HG02610 (cell line): ENCODE measurements at regions not wholly inside any gene's neighbourhood (a gene's known extent, or its start where the extent isn't known, plus 50 kb on each side); places are given as distances from the start of the nearest gene placed in this dataset.

Experiments
- ATAC-seq: cut with Tn5 transposase; IDR thresholded peaks from one replicate; pipeline ENCODE4 v1.9.1; 2021; ENCODE audit warnings: mild to moderate bottlenecking, moderate library complexity; ENCODE audit not compliant: unreplicated experiment

DNA sequence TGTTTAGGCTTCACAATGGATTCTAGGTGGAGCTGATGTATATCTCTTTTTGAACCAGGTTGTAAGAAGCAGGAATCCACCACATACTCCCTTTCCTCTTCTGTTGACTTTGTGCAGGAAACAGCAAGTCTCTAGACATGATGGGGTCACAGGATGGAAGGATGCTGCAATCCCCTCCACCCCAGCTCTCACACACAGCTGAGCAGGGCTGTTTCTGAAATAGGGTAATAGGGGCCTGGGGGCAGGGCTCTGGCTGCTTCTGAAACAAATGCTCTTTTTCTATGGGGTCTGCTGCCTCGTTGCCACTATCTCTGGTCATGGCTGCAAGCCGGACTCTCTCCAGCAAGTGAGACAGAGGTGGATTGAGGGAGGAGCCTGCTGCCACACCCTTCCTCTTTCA lies 148.9 kb downstream of the SOX11 start:
- no peak for ATAC-seq

DNA sequence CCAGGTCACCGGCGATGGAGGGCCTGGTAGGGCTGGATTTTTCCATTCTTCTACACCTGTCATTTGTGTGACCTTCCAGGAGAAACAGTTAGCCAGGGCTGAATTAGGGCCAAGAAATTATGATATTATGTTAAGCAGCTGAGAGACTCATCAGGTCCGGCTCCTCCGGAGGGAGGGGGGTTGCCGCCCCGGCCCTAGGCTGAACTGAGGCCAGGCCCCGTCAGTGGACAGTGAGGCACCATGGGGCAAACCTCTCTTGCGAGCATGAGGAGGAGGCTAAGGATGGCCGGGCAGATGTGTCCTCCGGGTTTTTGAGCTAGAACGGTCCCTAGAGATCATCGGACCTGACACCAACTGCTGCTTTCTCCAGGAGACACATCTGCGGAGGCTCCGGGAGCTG lies 150.1 kb downstream of the SOX11 start:
- ATAC-seq = no peak

DNA sequence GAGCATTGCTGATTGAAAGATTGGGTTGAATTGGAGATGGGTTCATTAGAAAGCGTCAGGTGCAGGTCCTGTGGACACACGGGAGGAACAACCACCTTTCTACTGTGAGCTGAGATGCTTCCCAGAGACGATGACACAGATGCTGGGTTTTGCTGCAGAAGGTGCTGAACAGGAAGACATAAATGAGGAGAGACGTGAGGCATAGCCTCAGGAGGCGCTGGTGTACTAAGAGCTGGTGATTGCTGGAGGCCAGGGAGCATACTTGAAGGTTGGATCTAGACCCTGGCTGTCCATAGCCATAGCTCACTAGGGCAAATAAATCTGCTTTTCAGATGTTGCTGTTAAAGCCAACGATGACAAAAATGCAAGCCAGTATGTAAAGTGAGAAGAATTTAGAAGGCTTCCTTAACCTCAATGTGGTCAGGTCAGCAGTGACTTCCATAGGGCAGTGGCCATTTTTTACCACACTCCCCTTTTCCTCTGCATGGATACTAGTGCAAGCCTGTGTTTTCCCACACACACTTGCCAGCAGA lies 153.7 kb downstream of the SOX11 start:
- ATAC-seq = no peak

DNA sequence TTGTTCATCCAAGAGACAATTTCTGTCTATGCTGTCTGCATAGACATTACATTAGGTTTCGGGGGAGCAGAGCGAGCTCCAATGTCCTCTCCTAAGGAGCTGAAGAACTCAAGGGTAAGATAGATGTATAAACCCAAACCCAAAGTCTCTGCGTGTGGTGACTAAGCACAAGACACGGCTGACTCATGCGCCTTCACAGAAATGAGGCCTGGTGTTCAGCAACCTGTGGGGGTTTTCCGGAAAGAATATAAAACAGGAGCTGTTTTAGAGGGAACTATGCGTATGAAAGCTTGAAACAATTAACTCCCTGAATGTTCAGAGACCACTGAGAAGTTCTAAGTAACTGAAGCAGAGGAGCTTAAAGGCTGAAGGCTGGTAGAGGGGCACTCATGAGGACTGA lies 154.7 kb downstream of the SOX11 start:
- ATAC-seq = no peak

DNA sequence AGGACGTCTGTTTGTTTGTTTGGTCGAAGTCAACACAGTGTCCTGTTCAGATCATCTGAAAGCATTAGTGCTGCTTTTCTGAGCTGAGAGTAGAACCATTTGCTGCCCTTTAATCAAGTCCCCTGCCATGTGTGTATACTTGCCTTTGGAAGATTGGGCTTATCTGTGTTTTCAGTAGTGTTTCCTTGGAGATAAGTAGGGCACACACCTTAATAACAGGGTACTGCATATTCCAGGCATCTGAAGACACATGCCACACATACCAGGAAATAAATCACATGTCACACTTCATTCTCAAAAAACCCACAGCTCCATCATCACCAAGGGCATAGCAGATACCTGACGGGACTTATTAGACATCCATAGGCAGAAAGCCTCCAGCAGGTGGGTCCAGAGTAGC lies 157.4 kb downstream of the SOX11 start:
- no peak for ATAC-seq

DNA sequence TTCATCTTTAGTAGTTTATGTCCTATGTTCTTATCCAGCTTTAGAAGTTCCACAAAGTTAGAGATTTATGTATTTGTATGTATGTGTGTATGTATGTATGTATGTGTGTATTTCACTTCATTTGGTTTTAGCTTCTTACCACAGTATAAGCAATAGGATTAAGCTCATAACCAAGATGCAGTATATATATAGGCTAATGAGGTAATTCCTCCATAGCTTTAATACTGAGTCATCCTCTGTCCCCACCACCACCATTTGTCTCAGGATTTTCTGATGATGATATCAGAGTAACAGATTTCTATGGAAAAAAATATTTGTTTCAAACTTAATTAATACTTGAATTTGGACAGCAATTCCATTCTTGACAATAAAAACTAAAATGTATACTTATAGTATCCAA lies 159.2 kb downstream of the SOX11 start:
- no peak for ATAC-seq

DNA sequence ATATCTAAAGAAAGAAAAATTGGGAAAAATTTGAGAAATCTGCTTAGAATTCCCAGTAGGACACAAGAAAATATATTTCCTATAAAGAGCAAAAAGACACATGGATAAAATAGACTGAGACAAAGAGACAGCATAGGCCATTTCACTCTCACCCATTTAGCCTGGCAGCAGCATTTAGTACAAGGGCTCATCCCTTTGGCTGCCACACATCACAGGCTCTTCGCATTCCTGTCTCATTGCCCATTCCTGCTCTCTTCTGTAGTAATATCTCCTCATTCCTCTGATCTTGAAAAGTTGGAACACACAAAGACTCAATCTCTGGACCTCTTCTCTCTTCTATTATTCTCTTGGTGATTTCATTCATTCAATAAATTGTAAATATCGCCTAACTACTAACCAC lies 162.6 kb downstream of the SOX11 start:
- no peak for ATAC-seq

DNA sequence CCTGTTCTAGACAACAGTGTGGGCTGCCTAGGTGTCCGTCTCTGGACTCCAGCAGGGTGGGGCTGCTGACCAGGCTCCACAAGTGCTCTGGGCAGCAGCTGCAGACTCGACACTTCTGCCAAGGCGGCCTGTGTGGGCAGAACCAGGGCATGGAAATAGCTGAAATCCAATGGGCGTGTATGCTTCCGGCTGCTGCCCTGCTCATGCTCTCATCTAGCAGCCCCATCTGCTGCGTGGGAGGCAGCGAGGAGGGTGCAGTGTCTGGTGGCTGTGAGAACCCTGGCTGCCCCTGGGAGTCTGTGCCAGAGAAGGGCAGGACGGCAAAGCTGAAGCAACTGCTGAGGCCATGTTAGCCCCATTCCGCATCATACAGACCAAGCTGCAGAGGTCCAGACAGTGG lies 174.9 kb downstream of the SOX11 start:
- no peak for ATAC-seq

DNA sequence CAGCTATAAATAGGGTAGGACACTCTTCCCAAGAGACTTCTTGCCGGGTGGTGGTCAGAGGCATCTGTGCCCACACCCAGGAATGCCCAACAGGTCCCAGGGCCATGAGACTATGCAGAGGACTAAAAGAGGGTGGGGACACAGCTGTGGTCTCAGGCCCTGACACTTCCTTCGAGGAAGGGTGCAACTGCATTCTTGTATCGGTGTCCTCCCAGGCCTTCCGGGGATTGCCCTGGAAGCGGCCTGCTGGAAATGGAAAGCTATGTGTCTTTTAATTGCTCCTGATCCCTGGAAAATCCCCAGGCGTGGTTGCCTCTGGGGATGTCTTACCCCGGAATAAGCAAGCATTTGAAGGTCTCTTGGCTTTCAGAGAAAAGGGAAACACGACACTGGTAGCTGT lies 176.7 kb downstream of the SOX11 start:
- no peak for ATAC-seq

DNA sequence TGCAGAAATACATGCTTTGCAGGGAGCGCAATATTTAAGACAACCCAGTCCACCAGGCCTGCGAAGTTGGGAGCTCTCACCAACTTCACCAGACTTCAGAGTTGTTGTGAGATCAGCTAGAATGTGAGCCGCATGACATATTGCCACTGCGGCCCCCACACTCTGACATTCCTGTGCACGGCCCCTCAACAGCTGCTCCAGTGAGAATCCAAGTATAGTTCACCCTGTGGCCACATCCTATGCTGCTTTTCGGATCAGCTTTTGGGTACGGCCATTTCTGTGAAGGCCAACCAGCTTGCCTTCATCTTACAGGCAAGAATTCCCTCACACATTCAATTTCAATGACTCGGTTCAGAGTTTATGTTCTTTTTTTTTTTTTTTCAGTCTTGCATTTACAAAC lies 177.8 kb downstream of the SOX11 start:
- no peak for ATAC-seq

DNA sequence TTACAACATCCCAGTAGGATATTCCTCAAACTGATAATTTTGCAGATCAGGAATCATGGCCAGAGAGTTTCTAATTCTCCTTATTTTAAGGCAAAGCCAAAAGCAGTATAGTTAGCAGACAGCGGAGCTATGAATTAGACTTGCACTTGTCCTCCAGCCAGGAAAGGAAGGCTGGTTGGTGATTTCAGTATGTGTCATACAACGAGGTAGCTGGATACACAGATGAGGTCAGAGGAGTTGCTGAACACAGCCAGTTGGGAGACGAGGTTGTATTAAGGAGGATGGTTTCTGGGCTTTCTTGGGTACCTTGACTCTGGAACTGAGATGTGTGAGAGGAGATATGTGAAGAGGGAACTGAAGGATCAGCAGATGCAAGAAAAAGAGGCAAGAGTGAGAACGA lies 185.2 kb downstream of the SOX11 start:
- no peak for ATAC-seq

DNA sequence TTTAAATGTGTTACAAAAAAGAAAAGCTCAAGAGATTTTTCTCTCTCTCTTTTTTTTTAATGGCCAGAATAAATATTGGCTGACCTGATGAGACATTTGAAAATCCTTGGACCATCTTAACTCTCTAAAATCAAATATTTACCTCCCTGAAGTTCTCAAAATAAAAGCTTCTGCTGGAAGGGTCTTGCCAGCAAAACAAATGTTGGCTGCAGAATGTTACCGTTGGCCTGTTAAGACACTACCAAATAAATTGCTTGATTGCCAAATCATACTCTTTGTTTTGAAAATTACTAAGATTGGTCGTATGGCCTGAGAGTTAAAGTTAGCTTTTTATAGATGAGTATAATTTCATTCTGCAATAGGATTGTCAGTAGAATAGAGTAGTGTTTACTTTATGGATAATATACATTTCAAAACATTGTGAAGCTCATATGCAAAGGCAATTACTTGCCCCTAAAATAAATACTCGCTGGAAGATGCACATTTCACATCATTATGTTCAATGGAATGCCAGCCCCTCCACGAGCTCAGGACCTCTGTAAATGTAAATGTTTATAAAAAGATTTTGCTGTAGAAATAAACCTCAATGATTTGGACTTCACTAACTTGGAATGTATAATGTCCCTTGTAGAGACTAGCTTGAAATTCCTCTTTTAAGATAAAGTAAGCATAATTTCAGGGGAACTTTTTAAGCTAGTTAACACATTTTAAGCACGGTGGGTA lies 193.4 kb downstream of the SOX11 start:
- ATAC-seq = no peak

DNA sequence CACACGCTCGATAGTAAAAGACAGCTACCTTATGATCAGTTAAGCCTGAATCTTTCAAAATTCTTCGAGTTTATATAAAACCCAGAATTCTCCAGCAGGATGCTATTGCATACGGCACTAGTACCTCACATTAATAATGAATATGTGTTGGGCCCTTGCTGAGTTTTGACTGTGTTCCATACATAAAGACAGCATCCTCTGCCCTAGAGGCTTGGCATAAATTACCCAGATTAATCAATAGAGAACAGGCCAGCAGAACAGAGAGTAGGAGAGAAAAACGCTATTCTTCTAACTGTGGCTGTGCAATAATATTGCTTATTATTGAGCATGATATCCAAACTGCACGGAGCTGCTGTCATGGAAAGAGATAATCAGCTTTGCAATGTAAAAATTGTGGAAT lies 194.3 kb downstream of the SOX11 start:
- no peak for ATAC-seq

DNA sequence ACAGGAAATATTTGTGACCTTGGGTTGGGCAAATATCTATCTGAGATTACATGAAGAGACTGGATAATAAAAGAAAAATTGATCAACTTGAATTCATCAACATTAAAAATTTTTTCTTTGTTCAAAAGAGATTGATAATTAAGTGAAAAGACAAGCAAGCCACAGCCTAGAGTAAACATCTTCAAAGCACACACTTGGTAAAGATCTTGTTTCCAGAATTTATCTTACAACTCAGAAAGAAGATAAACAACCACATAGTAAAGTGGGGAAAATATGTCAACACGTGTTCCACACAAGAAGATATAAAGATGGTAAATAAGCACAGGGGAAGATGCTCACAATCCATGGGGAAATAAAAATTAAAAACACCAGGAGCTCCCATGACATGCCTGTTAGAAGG lies 195.9 kb downstream of the SOX11 start:
- ATAC-seq = no peak

DNA sequence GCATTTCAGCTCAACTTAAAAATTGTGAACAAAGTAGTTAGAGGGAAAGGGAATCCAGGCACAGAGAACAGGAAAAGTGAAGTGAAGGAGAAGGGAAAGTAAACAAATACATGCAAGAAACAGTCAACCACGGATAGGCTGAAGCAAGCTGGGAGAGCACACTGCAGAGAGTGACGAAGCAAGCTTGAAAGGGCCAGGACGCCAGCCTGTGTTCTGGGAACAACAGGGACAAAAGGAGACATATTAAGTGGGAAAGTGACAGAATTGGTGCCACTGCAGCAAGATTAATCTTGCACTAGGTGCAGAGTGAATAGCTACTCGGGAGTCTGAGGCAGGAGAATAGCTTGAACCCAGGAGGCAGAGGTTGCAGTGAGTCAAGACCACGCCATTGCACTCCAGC lies 197.3 kb downstream of the SOX11 start:
- ATAC-seq = no peak

DNA sequence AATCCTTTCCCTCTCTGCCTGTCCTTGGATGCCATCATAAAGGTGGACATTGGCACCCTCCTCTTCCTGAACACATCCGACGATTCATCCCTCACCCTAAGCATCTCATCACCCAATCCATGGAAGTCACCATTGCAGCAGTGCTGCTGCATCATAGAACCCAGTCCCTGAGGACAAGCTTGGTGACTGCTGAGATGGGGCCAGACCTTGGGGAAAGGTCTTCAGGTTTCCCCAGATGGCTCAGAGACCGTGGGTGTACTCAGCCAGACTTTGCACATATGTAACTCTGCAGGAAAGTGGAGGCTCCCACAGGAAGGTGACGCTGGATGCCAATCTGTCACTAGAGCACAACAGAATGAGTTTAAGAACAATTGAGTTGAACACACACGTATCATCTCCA lies 202.2 kb downstream of the SOX11 start:
- no peak for ATAC-seq

DNA sequence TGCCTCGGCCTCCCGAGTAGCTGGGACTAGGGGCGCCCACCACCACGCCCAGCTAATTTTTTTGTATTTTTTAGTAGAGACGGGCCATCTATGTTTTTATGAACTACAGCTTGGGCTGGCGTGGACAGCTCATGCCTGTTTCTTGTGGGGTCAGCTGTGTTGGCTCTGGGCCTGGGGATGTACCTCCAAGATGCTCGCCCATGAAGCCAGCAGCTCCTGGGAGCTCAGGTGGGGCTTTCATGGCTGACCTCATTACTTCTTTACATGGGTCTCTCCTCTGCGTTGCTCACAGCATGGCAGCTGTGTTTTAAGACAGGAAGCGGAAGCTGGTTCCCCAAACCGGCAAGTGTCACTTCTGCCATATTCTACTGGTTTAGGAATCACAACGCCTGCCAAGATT lies 203.1 kb downstream of the SOX11 start:
- ATAC-seq = no peak

DNA sequence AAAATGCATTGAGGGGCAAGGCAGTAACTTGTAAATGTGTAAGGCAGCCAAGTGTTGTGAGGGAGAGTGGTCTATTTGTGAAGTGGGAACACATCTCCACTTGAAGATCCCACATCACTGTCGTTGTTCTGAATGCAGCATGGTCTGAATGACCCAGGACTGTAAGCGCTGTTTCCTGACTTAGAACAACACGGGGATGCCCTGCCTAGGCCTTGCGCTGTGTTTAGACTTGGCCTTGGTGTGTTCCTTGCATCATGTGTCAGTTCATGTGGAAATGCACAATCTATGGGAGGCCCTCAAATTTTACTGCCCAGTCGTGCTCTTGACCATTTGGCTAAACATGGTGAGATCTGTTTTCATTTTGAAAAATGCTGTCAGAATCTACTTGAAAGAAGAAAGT lies 205.1 kb downstream of the SOX11 start:
- no peak for ATAC-seq

DNA sequence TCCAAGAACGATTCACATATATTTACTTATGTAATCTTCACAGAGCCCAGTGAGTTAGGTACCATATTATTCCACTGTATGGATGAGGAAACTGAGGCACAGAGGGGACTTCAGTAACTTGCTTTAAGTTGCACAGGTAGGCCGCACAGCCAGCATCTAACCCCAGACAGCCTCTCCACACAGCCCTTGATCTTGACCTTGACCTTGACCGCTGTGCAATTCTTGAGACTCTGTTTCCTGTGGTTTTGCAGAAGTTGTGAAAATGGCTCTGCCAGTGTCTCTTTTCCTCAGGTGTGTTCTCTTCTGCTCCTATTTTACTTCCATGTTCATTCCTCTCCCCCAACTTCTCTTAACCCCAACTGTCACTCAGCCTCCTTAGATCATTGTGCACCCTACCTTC lies 206.5 kb downstream of the SOX11 start:
- ATAC-seq = no peak

DNA sequence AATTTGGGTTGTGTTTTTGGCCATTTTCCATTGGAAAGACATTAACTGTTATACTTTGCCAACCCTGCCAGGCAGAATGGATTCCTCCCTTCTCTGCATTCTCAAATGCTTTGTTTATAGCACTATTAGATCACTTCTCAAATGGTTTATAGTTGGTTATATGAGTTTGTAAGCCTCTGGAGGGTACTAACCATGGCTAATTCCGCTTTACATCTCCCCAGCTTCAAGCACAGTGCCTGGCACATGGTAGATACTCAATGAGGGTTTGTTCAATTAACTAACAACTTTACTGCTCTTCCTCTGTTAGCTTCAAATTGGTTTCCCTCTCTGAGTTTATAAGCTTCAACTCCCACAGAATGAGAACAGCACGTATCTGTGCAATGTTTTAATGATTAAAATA lies 213.5 kb downstream of the SOX11 start:
- ATAC-seq = no peak

DNA sequence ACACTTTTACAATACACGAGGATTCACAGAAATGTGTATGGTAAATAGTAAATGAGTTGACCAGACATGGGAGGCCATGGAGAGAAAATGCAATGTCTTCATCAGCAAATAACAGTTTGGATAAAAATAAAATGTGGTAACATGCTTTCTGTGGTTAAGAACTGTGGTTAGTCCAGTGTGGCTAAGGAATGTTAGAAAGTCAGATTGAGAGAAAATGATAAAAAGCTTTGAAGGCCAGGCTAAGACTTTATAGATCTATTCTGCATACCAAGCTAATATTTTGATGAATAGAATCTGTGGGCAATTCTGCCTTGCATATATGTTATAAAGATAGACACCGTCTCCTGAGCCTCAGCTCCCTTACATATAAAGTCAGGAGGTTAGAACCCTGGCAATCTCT lies 215.9 kb downstream of the SOX11 start:
- ATAC-seq = no peak

DNA sequence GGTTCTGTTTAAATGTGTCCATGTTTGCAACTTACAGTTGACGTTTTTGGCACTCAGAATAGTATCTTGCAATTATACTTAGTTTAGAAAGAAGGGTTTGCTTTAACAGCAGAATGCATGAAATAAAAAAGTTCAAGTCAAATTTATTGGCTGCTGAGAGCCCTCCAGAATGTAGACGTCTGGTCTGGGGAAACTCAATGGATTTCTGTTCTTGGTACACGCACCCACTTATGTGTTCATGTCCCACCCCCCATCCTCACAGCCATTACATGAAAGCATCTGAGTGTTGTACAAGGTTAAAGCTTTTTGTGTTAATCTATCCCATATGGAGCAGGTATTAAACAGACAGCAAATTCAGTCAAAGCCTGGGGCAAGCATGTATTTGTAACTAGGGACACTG lies 219.5 kb downstream of the SOX11 start:
- no peak for ATAC-seq

DNA sequence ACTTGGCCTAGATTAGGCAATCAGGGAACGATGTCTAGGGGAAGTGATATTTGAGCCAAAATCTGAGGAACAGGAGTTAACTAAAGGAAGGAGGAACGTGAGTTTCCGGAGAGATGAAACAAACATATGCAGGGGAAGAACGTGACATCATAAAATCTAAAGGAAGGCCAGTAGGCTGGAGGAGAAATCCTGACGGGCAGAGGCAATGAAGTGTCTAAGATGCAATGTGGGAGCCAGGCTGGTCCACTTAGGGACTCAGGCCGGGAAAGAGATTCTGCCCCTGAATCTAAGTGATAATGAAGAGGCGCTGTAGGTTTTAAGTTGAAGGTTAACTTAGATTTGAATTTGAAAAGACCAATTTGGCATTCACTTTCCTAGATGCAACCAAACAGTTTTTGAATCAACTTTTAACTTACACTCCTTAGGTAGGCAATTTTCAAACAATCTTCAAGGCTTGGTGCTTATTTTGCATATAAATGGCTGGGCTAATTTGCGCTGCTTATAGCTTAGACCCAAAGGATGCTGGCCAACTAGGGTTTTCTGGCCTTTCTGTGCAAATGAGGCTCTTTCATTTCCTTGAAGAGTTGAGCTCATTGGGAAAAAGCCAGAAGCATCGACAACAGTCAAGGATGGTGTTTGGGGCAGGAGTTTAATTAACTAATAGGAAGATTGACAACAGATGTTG lies 221.7 kb downstream of the SOX11 start:
- no peak for ATAC-seq
